GM10248 (cell line): ENCODE measurements at regions not wholly inside any gene's neighbourhood (a gene's known extent, or its start where the extent isn't known, plus 50 kb on each side); places are given as distances from the start of the nearest gene placed in this dataset.

ENCODE experiments used
- CTCF ChIA-PET: fragments of 300-600 bp; sonication (Branson Sonifier 250); formaldehyde crosslinking; extraction: SDS; loops from one replicate; lab custom pipeline; 2021; ENCODE audit warnings: antibody characterized with exemption; lab: Yijun Ruan, JAX
- POLR2A ChIA-PET: fragments of 350-650 bp; sonication (Branson Sonifier 250); formaldehyde crosslinking; extraction: SDS; loops from one replicate; lab custom pipeline; 2020; ENCODE audit warnings: antibody characterized with exemption; lab: Yijun Ruan, JAX
- DNase-seq: peaks from one replicate; pipeline ENCODE4 v3.0.0; 2012; ENCODE audit errors: extremely low spot score
- TF ChIP-seq, protein P1 (sequence below): IDR thresholded peaks from 2 replicates; pipeline ENCODE4 v1.5.1; 2012; ENCODE audit warnings: mild to moderate bottlenecking, low read depth; ENCODE audit errors: extremely low read depth, missing control alignments, control extremely low read depth

GRCh38 chr16:89027281-89027680, 50.3 kb upstream of the CBFA2T3 start:
- TF ChIP-seq, protein P1, sequence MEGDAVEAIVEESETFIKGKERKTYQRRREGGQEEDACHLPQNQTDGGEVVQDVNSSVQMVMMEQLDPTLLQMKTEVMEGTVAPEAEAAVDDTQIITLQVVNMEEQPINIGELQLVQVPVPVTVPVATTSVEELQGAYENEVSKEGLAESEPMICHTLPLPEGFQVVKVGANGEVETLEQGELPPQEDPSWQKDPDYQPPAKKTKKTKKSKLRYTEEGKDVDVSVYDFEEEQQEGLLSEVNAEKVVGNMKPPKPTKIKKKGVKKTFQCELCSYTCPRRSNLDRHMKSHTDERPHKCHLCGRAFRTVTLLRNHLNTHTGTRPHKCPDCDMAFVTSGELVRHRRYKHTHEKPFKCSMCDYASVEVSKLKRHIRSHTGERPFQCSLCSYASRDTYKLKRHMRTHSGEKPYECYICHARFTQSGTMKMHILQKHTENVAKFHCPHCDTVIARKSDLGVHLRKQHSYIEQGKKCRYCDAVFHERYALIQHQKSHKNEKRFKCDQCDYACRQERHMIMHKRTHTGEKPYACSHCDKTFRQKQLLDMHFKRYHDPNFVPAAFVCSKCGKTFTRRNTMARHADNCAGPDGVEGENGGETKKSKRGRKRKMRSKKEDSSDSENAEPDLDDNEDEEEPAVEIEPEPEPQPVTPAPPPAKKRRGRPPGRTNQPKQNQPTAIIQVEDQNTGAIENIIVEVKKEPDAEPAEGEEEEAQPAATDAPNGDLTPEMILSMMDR, result no peak
- DNase-seq, result no peak
- ChIA-PET CTCF (no interaction called here), POLR2A (no interaction called here)

DNA sequence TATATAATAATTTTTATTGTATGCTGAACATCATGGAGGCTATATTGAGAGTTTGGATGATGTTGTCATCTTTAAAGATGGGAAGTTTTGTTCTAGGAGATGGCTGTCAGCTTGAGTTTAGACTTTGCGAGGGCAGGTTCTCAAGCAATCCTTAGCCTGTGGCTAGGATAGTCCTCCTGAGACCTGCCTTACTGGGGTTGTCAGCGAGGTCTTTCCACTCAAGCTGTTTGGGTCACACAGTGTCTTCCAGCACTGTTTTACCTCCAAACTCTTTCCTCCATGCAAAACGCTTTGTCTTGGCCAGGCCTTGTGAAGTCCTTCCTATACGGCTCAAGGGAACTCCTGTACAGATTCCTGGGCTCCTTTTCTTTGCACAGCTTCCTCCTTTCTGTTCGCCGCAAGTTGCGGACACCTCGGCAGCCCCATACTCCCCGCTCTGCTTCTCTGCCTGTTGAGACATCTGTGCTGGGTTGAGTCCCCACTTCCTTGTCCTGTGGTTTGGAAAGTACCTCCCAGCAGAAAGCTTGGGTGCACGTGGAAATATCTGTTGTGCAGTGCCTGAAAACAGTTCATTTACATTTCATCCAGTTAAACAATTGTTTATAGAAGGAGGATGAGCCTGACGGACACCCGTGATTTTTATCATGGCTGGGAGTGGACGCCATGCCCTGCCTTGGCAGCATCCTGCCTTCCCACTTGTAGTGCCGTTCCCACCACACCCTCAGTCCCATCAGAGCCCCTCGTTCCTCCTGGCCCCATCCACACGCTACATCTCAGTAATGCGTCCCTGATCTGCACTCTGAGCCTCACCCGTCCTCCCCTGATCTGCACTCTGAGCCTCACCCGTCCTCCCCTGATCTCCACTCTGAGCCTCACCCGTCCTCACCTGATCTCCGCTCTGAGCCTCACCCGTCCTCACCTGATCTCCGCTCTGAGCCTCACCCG, 55.0 kb upstream of the CBFA2T3 start:
- TF ChIP-seq, protein P1, result no peak
- peak; percentile 77 for DNase-seq
- ChIA-PET POLR2A (no interaction called here), CTCF (interaction anchor here (0.9 kb wide), 1 partner anchor 135 kb away, joined by 3 read pairs; no protein-coding TSS in a partner anchor)

DNA sequence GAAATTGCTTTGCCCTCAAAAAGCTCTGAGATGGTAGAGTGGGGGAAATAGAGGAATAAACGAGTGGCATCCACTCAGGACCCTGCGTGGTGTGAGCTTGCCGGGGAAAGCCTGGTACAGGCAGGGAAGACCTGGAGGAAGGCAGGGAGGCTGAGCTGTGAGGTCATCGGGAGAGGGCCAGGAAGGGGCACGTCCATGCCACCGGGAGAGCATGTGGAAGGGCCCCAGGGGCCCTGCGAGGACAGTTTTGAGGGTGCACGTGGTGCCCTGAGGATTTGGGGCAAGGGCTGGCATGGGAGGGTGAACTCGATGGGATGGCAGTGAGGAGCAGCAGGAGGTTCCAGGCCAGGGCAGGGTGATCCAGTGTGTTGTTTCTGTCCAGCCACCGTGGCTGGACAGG, 56.3 kb upstream of the CBFA2T3 start:
- ChIA-PET CTCF (no interaction called here), POLR2A (no interaction called here)
- no peak for DNase-seq
- TF ChIP-seq, protein P1, result no peak

GRCh38 chr16:89033796-89034572, 57.0 kb upstream of the CBFA2T3 start:
- POLR2A ChIA-PET, result no interaction called here
- DNase-seq, result no peak
- TF ChIP-seq, protein P1, result no peak
- CTCF ChIA-PET, result interaction anchor here (0.6 kb wide), 1 partner anchor 9 kb away, joined by 3 read pairs; no protein-coding TSS in a partner anchor

- TF ChIP-seq, protein P1, result no peak
- no peak for DNase-seq
- ChIA-PET CTCF (interaction anchor here (0.6 kb wide), 1 partner anchor 9 kb away, joined by 3 read pairs; no protein-coding TSS in a partner anchor), POLR2A (no interaction called here)
Observed at GRCh38 chr16:89034573-89034961, 57.6 kb upstream of the CBFA2T3 start.

DNA sequence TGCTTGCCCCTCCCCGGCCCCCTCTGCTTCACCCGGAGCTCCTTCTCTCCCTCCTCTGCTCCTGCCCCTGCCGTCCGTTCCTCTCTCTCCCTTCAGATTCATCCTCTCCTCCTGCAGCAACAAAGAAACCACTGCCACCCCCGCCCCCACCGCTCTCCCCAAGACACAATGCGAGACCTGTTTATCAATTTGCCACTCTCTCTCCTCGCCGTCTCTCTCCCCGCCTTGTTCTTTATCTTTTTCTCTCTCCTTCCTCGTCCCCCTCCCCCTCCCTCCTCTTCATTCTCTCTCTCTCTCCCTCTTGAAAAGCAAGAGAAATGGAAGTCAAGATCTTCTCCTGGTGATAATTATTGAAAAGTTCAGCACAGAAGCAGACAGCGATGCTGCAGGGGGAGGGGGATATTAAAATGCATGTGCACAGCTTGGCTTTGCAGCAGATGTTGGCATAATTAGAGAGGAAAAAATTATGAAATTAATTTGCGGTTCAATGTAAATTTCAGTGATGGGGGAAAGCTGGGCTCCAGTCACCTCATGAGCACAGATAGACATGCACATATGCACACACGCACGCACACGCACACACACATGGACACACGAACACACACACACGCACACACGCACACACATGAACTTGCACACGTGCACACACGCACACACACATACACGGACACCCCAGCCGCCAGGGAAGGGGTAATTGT, 58.1 kb upstream of the CBFA2T3 start:
- POLR2A ChIA-PET, result no interaction called here
- no peak for DNase-seq
- TF ChIP-seq, protein P1, result no peak
- CTCF ChIA-PET, result no interaction called here
